ACC112 (cell line): ENCODE measurements at regions not wholly inside any gene's neighbourhood (a gene's known extent, or its start where the extent isn't known, plus 50 kb on each side); places are given as distances from the start of the nearest gene placed in this dataset.

Experiments used
- H2AFZ ChIP-seq: fragments of 200-600 bp; sonication (generic); one replicate; pipeline ENCODE4 v1.6.0; 2017; ENCODE audit warnings: antibody characterized with exemption, low read length; ENCODE audit not compliant: unreplicated experiment
- H3K27ac ChIP-seq: fragments of 200-600 bp; sonication (generic); 2 replicates; pipeline ENCODE4 v1.5.1; 2014; ENCODE audit warnings: low read depth, mild to moderate bottlenecking, antibody characterized with exemption, low read length, moderate library complexity
- H3K27me3 ChIP-seq: fragments of 200-600 bp; sonication (generic); 2 replicates; pipeline ENCODE4 v1.6.1; 2014; ENCODE audit warnings: mild to moderate bottlenecking, antibody characterized with exemption, low read length, moderate library complexity, mixed read lengths; ENCODE audit not compliant: insufficient read depth
- H3K36me3 ChIP-seq: fragments of 200-600 bp; sonication (generic); 2 replicates; pipeline ENCODE4 v1.6.1; 2016; ENCODE audit warnings: mild to moderate bottlenecking, antibody characterized with exemption, low read length, moderate library complexity, mixed read lengths; ENCODE audit not compliant: insufficient read depth
- H3K4me1 ChIP-seq: fragments of 200-600 bp; sonication (generic); one replicate; pipeline ENCODE4 v1.6.1; 2016; ENCODE audit warnings: low read length, mixed read lengths; ENCODE audit not compliant: insufficient read depth, unreplicated experiment, control insufficient read depth
- H3K4me3 ChIP-seq: fragments of 200-600 bp; sonication (generic); 2 replicates; pipeline ENCODE4 v1.5.1; 2014; ENCODE audit warnings: mild to moderate bottlenecking, low read depth, low read length
- H3K79me2 ChIP-seq: fragments of 200-600 bp; sonication (generic); one replicate; pipeline ENCODE4 v1.6.0; 2016; ENCODE audit warnings: low read length; ENCODE audit not compliant: control insufficient read depth, unreplicated experiment, insufficient read depth

DNA sequence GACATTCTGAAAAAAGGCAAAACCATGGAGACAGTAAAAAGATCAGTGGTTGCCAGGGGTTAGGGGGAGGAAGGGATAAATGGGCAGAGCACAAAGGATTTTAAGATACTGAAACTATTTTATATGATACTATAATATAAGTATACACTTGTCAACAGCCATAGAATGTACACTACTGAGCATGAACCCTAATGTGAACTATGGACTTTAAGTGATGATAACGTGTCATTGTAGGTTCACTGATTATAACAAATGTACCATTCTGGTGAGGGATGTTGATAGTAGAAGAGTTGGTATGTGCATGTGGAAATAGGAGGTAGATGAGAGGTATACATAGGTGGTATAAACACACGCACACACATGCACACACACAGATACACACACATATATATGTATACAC, 241.6 kb downstream of the NOL4 start:
- Histone ChIP-seq H3K27ac (no peak overlapping the region), H3K27me3 (no peaks in the 10 kb centered on the region), H3K4me3 (no peak overlapping the region), H2AFZ (no peak overlapping the region), H3K79me2 (no peaks in the 10 kb centered on the region), H3K36me3 (no peaks in the 10 kb centered on the region), H3K4me1 (no peaks in the 10 kb centered on the region)

DNA sequence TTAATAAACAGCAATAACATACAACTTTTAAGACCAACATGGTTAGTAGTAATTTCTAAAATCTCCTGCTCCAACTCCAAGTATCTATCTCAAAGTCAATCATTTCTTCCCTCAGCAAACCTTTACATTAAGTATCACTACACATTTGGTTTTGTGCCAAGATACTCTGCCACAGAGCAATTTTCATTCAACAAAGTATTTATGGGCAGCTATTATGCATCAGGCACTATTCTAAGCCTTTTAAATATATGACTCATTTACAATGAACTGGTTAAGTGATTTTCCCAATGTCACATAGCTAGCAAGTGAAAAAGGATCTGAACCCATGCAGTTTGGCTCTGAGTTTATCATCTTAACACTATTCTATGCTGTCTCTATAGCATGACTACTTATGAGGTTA, 264.3 kb downstream of the NOL4 start:
- Histone ChIP-seq H3K4me1 (no peaks in the 10 kb centered on the region), H3K27me3 (no peaks in the 10 kb centered on the region), H3K4me3 (no peak overlapping the region), H3K36me3 (no peaks in the 10 kb centered on the region), H2AFZ (no peak overlapping the region), H3K27ac (no peak overlapping the region), H3K79me2 (no peaks in the 10 kb centered on the region)

DNA sequence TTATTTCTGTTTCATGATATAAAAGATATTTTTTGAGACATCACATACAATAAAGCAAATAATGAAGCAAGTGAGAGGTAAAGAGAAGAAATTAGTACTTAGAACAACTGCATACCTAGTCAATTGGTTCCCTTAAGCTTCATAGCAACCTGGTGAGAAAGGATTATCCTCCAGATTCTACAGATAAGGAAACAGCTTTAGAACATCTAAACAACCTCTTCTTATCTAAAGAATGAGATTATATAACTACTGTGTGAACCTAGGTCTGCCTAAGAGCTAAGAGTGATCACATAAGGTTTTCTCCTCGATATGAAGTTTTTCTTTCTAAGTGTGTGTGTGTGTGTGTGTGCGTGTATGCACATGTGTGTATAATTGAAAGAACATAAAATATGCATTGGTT, 265.1 kb downstream of the NOL4 start:
- Histone ChIP-seq H3K4me1 (no peaks in the 10 kb centered on the region), H3K36me3 (no peaks in the 10 kb centered on the region), H2AFZ (no peak overlapping the region), H3K27me3 (no peaks in the 10 kb centered on the region), H3K27ac (no peak overlapping the region), H3K79me2 (no peaks in the 10 kb centered on the region), H3K4me3 (no peak overlapping the region)

DNA sequence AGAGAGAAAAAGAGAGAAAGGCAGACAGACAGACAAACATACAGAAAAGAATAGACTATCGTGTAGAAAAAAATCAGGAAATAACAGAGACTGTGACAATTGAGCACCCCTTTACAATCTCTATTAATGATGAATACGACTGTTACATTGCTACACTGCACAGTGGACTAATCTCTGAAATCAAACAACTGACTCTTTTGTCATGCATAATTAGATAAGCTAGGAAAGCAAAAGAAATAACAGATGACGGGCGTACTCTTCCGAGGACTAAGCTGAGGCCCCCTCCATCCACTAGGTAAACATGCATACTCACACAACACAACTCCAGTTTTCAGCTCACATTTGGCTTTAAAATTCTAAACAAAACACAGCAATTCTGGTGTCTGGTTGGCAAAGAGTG, 267.0 kb downstream of the NOL4 start:
- Histone ChIP-seq H2AFZ (no peak overlapping the region), H3K4me1 (no peaks in the 10 kb centered on the region), H3K4me3 (no peak overlapping the region), H3K79me2 (no peaks in the 10 kb centered on the region), H3K27me3 (no peaks in the 10 kb centered on the region), H3K27ac (no peak overlapping the region), H3K36me3 (no peaks in the 10 kb centered on the region)

DNA sequence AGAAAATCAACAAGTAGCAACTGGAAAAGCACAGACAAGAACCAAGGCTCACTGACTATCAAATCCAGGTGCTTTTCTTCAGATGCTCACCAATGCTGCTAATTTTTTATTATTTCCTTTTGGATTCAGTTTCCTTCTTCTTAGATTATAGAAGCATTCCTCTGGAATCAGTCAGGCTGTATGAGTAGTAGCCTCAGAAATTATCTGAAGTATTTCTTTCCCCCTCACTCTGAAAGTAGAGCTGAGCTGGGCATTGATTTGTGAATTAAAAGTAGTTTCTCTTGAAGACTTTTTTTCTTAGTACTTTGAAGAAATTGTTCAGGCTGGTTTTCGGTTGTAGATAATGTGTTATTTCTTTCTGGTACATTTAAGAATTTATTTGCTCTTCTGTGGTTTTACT, 273.7 kb downstream of the NOL4 start:
- H3K27ac ChIP-seq, result no peak overlapping the region
- H2AFZ ChIP-seq, result no peak overlapping the region
- no peaks in the 10 kb centered on the region for H3K36me3 ChIP-seq
- no peaks in the 10 kb centered on the region for H3K79me2 ChIP-seq
- no peaks in the 10 kb centered on the region for H3K27me3 ChIP-seq
- H3K4me1 ChIP-seq, result no peaks in the 10 kb centered on the region
- H3K4me3 ChIP-seq, result no peak overlapping the region

DNA sequence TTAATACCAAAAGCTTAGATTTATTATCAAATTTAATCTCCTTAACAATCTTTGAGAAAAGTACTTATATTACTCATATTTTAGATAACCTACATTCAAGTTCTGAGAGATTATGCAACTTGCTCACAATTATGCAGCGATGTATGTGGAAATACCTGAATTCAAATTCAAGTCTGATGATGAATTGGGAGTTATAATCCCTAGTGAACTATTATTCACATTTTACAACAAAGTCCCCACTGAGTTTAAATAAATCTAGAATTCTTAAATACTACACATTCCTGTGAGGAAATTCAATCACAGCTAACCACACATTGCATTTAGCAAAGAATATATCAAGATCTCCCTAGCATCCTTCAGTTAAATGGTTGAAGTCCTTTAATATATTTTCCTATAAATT, 278.4 kb downstream of the NOL4 start:
- Histone ChIP-seq H3K27ac (no peak overlapping the region), H3K4me1 (no peaks in the 10 kb centered on the region), H3K79me2 (no peaks in the 10 kb centered on the region), H3K4me3 (no peak overlapping the region), H3K27me3 (no peaks in the 10 kb centered on the region), H3K36me3 (no peaks in the 10 kb centered on the region), H2AFZ (no peak overlapping the region)

DNA sequence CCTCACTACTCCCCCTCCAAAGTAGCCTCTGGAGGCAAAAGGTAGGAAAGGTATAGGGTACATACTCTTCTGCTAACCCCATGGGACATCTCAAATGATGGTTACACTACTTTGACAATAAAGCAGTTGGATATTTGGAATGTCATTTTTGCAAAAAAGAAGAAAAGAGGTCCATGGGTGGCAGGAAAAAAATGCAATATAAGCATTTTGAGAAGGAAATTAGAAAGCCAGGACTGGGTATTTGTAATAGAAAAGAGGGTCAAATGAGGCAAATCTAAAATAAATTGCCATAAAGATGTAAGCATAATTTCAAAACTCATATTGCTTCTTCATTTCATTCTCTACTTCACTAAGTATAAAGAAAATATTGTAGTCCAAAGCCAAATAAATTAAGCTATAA, 280.2 kb downstream of the NOL4 start:
- Histone ChIP-seq H3K79me2 (no peaks in the 10 kb centered on the region), H3K27me3 (no peaks in the 10 kb centered on the region), H3K4me3 (no peak overlapping the region), H3K36me3 (no peaks in the 10 kb centered on the region), H3K4me1 (no peaks in the 10 kb centered on the region), H2AFZ (no peak overlapping the region), H3K27ac (no peak overlapping the region)

DNA sequence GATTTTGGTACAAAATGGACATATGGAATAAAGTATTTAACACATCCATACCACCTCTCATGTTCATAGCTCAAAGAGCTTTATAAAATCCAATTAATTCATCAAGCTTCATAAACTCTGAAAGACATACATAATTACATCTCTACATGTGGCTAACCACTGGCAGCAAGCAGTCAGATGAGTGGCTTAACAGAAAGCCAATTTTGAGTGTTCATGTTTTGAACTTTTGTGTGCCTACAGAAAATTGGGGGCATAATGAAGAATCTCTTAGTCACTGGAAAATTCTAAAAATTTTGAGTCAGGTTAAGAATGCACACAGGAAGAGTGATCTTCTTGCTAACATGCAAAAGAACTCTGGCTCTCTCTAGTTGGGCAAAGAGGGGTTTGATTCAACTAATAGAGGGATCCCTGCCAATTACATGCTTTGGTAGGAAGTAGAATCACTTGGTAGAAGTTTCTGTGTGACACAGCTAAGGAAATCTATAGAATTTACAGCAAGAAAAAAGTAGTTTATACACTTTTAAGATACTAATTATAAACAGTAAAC, 287.4 kb downstream of the NOL4 start:
- Histone ChIP-seq H3K27me3 (no peaks in the 10 kb centered on the region), H3K79me2 (no peaks in the 10 kb centered on the region), H2AFZ (no peak overlapping the region), H3K27ac (no peak overlapping the region), H3K36me3 (no peaks in the 10 kb centered on the region), H3K4me1 (no peaks in the 10 kb centered on the region), H3K4me3 (no peak overlapping the region)

DNA sequence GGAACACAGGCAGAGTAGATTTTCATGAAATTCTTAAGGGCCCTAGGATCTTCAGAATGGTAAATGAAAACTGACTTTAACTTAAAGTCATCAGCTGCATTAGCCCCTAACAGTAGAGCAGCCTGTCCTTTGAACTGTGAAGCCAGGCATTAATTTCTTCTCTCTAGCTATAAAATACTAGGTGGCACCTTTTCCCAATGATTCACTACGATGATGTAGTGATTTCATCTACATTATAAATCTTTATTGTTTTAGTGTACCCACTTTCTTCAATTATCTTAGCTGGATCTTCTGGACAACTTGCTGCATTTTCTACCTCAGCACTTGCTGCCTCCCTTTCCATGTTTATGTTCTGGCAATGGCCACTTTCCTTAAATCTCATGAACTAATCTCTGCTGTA, 290.5 kb downstream of the NOL4 start:
- H3K4me3 ChIP-seq, result no peak overlapping the region
- H3K36me3 ChIP-seq, result no peaks in the 10 kb centered on the region
- H3K4me1 ChIP-seq, result no peaks in the 10 kb centered on the region
- H2AFZ ChIP-seq, result no peak overlapping the region
- H3K27ac ChIP-seq, result no peak overlapping the region
- H3K27me3 ChIP-seq, result no peaks in the 10 kb centered on the region
- no peaks in the 10 kb centered on the region for H3K79me2 ChIP-seq

DNA sequence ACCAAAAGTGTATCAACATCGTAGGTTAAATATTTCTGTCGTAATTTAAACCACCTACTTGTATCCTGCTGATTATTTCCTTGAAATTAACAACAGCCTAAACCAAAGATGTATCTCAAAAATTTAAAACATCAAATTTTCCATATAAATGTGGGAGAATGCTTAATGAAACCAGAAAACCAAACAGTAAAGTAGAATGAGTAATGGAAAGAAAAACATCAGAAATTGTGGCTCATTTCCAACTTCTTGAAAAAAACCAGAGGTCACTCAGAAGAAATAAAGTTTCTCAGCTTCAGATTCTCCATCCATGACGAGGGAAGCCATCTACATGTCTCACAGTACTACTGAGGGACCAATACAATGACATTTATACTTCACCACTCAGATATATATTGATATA, 296.5 kb downstream of the NOL4 start:
- Histone ChIP-seq H3K79me2 (no peaks in the 10 kb centered on the region), H3K27ac (no peak overlapping the region)

DNA sequence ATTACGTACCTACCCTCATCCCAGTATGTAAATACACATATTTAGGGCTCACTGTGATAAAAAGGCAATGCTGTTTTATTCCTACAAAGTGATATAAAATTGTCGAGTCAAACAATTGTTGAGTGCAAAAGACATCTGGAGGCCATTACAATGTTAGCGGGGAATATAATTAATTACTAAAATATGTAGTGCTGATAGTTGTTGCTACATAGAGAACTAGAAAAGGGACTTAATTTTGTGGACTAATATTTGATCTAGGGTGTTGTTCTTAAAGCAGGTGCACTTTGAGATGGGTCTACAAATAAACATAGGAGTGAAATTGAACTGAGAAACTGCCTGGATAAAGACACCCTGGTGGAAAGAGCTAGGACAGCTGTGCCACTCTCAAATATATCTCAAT, 300.1 kb downstream of the NOL4 start:
- H2AFZ ChIP-seq, result no peak overlapping the region
- no peak overlapping the region for H3K4me3 ChIP-seq
- H3K27me3 ChIP-seq, result no peaks in the 10 kb centered on the region
- H3K79me2 ChIP-seq, result no peaks in the 10 kb centered on the region
- H3K36me3 ChIP-seq, result no peaks in the 10 kb centered on the region
- H3K4me1 ChIP-seq, result no peaks in the 10 kb centered on the region
- no peak overlapping the region for H3K27ac ChIP-seq

More for the DNA sequence above, 296.5 kb downstream of the NOL4 start:
- H3K4me3 ChIP-seq, result no peak overlapping the region
- no peaks in the 10 kb centered on the region for H3K4me1 ChIP-seq
- no peak overlapping the region for H2AFZ ChIP-seq
- no peaks in the 10 kb centered on the region for H3K36me3 ChIP-seq
- no peaks in the 10 kb centered on the region for H3K27me3 ChIP-seq
